ENCODE measurements at regions not wholly inside any gene's neighbourhood (a gene's known extent, or its start where the extent isn't known, plus 50 kb on each side); places are given as distances from the start of the nearest gene placed in this dataset.

DNA sequence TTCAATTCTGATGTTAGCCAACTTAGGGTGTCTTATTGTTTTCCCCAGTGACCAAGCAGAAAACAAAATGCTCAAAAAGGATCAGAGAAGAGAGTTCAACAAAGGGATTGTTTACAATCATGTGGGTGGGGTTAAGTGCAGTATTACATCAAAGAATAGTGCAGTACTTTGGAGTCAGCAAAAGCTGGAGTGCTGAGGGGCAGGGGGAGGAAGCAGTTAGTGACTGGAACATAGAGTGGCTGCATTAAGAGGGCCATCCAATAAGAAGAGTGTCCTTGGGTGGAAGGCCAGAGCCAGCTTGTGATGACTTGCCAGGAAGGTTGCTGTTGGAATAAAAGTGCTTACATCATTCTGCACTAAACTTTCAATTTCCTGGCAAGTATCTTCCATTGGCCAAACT lies 175.5 kb downstream of the CYYR1 start:
- TF ChIP-seq, protein P1, sequence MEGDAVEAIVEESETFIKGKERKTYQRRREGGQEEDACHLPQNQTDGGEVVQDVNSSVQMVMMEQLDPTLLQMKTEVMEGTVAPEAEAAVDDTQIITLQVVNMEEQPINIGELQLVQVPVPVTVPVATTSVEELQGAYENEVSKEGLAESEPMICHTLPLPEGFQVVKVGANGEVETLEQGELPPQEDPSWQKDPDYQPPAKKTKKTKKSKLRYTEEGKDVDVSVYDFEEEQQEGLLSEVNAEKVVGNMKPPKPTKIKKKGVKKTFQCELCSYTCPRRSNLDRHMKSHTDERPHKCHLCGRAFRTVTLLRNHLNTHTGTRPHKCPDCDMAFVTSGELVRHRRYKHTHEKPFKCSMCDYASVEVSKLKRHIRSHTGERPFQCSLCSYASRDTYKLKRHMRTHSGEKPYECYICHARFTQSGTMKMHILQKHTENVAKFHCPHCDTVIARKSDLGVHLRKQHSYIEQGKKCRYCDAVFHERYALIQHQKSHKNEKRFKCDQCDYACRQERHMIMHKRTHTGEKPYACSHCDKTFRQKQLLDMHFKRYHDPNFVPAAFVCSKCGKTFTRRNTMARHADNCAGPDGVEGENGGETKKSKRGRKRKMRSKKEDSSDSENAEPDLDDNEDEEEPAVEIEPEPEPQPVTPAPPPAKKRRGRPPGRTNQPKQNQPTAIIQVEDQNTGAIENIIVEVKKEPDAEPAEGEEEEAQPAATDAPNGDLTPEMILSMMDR (conservative IDR thresholded peaks at IDR 0.05 in 1 of 2, IDR thresholded peaks at IDR 0.05 in 1 of 2; ENCODE audit: low read depth in 1 of 2, low read length in 2 of 2), result no peak
- TF ChIP-seq EZH2 (IDR thresholded peaks at IDR 0.05; ENCODE audit: low read length, missing control alignments), result no peak

All from fibroblast of lung (primary cell).